NCI-H2107 (cell line): ENCODE measurements at regions not wholly inside any gene's neighbourhood (a gene's known extent, or its start where the extent isn't known, plus 50 kb on each side); places are given as distances from the start of the nearest gene placed in this dataset.

Experiments
- DNase-seq: peaks from one replicate; lab custom pipeline; 2025; lab: John Stamatoyannopoulos, UW

- DNase-seq, result no peak
Observed at GRCh38 chr14:86613126-86613525, 1083.2 kb downstream of the FLRT2 start.

- DNase-seq, result no peak
Observed at GRCh38 chr14:86604561-86604960, 1074.6 kb downstream of the FLRT2 start.

- DNase-seq, result no peak
Observed at GRCh38 chr14:86602263-86602662, 1072.3 kb downstream of the FLRT2 start.

- no peak for DNase-seq
Observed at GRCh38 chr14:86601813-86602212, 1071.9 kb downstream of the FLRT2 start.

- no peak for DNase-seq
Observed at GRCh38 chr14:86597279-86597678, 1067.3 kb downstream of the FLRT2 start.

GRCh38 chr14:86596024-86596423 is 1066.1 kb downstream of the FLRT2 start:
- no peak for DNase-seq

GRCh38 chr14:86575141-86575540 is 1045.2 kb downstream of the FLRT2 start:
- no peak for DNase-seq

GRCh38 chr14:86574778-86575129 is 1044.8 kb downstream of the FLRT2 start:
- DNase-seq, result no peak

GRCh38 chr14:86574051-86574777 is 1044.3 kb downstream of the FLRT2 start:
- DNase-seq, result no peak

- DNase-seq, result no peak
Observed at GRCh38 chr14:86570371-86570770, 1040.4 kb downstream of the FLRT2 start.

- no peak for DNase-seq
Observed at GRCh38 chr14:86543521-86543920, 1013.6 kb downstream of the FLRT2 start.

- no peak for DNase-seq
Observed at GRCh38 chr14:86541972-86542371, 1012.0 kb downstream of the FLRT2 start.

- no peak for DNase-seq
Observed at GRCh38 chr14:86540636-86541247, 1010.8 kb downstream of the FLRT2 start.

- no peak for DNase-seq
Observed at GRCh38 chr14:86539361-86540070, 1009.6 kb downstream of the FLRT2 start.

- no peak for DNase-seq
Observed at GRCh38 chr14:86533834-86534233, 1003.9 kb downstream of the FLRT2 start.

GRCh38 chr14:86532219-86532618 is 1002.3 kb downstream of the FLRT2 start:
- DNase-seq, result no peak

- no peak for DNase-seq
Observed at GRCh38 chr14:86530457-86530856, 1000.5 kb downstream of the FLRT2 start.

- no peak for DNase-seq
Observed at GRCh38 chr14:86527312-86527711, 997.4 kb downstream of the FLRT2 start.

GRCh38 chr14:86525673-86526072 is 995.7 kb downstream of the FLRT2 start:
- DNase-seq, result no peak

- no peak for DNase-seq
Observed at GRCh38 chr14:86521843-86522242, 991.9 kb downstream of the FLRT2 start.

- DNase-seq, result no peak
Observed at GRCh38 chr14:86521031-86521730, 991.2 kb downstream of the FLRT2 start.

- no peak for DNase-seq
Observed at GRCh38 chr14:86518298-86518697, 988.4 kb downstream of the FLRT2 start.

GRCh38 chr14:86515195-86515594 is 985.3 kb downstream of the FLRT2 start:
- no peak for DNase-seq
